Muscle of back (tissue), 3 donors: ENCODE measurements at regions not wholly inside any gene's neighbourhood (a gene's known extent, or its start where the extent isn't known, plus 50 kb on each side); places are given as distances from the start of the nearest gene placed in this dataset.
A peak's percentile ranks its signal among the peaks of the same experiment; 100 is the strongest.
"Not testable (repeated sequence)": the region's sequence is repeated elsewhere in the genome, so short reads cannot be mapped to it uniquely, and the experiment has no call there.

Experiments
- DNase-seq, 3 donors: peaks; one replicate each; pipeline versions ENCODE4 v3.0.0 to v3.0.0-alpha.2; 2013

GRCh38 chr10:23493711-23494110 is 54.8 kb downstream of the OTUD1 start:
- DNase-seq = no peak

DNA sequence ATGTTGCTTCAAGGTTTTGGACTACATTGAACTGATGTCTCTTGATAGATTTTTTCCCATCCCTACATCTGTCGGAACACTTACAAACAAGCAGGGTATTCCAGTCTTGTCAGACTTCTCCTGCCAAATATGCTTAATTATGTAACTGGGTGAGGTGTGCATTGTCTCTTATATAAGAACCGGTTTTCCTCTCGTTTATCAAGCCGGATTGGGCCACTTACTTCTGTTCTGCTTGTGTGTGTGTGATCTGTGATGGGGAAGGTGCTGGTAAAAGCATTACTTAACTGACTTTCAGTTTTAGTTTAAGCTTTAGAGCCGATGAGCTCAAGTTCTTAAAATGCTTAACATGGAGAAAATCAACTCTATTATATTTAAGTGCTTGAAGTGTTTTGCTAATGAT is 57.9 kb downstream of the OTUD1 start:
- DNase-seq = no peak

DNA sequence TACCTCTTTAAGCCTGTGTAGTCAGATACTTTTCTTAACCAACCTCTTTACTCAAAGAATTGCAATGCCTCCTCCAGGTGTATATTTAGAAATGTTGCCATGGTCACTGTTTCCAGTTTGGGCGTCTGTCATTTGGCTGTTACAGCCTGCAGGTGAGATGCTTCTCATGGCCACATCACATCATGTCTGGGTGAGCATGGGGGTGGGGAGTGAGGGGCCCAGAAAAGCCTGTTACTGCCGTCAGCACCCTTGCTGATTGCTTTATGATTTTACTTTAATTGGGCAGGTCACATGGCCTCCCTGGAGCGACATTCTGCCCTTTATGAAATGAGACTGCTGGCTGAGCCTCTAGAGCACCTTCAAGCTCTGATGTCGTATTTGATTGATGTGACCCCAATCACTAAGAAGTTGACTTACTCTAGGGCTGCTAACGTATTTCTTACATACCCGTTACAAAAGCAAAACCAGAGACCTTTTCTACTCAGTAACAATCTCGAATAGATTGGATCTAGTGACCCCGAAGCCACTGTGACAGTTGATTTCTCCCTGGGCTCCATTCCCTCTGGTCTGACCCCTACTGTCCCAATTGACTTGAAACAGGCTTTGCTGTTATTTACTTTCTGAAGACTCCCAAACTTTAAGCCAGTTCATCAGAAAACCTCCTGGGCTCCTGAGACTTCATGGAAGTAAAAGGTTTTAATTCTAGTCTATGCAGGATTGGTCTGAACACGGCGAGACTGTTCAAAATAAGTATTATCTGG is 60.7 kb downstream of the OTUD1 start:
- no peak for DNase-seq

- no peak for DNase-seq
Observed at GRCh38 chr10:23505797-23506465, 67.1 kb downstream of the OTUD1 start.

DNA sequence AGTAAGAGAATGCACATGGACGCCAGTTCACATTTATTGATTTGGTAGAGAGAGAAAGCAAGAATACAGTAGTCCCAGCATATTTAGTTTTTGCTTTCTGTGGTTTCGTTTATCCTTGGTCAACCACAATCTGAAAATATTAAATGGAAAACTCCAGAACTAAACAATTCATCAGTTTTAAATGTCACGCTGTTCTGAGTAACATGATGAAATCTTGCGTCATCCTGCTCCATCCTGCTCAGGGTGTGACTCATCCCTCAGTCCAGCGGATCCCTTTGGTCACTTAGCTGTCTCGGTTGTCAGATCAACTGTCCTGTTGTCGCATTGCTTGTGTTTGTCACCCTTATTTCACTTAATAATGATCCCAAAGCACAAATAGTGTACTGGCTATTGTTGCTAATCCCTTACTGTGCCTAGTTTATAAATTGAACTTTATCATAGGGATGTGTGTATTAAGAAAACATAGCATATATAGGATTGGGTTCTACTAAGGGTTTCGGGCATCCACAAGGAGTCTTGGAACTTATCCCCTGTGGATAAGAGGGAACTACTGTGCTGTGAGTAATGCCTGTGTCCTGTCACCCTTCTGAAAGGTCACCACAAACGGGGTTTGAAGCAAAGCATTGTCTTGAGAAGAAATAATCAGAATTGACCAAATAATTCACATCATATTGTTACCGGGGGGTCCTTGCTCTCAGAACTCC is 73.6 kb downstream of the OTUD1 start:
- no peak for DNase-seq

DNA sequence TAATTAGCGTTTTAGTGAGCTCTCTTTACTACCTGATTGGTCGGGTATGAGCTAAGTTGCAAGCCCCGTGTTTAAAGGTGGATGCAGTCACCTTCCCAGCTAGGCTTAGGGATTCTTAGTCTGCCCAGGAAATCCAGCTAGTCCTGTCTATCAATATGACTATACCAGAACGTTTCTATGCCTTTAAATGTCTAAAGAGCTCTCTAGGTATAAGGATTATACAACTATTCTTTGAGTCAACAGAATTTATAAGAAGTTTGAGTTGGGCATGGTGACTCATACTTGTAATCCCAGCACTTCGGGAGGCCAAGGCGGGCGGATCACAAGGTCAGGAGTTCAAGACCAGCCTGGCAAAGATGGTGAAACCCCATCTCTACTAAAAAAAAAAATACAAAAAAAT is 74.7 kb downstream of the OTUD1 start:
- DNase-seq = not testable (repeated sequence)

DNA sequence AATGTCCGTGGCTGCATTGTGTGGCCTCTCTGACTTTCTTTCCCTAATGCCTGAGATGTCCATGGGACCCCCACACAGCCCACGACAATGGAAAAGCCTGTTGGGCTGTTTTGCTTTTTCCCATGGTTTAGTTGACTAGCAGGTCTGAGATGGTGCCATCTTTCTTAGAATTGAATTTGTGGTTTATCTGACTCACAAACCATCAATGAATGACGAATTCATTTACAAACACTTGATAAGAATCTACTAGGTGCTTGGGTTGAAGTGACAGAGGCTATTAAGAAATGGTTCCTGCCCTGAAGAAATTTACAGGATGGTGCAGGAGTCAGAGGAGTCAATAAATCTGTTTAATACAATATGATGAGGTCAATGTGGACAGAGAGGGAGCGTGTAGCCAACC is 75.4 kb downstream of the OTUD1 start:
- DNase-seq = no peak

- DNase-seq = peak in 2 of 3 donors; percentile 40 to 55
Observed at GRCh38 chr10:23516530-23516929, 77.7 kb downstream of the OTUD1 start.

- DNase-seq = no peak
Observed at GRCh38 chr10:23517155-23517554, 78.3 kb downstream of the OTUD1 start.

GRCh38 chr10:23521735-23522134 is 82.9 kb downstream of the OTUD1 start:
- no peak for DNase-seq

DNA sequence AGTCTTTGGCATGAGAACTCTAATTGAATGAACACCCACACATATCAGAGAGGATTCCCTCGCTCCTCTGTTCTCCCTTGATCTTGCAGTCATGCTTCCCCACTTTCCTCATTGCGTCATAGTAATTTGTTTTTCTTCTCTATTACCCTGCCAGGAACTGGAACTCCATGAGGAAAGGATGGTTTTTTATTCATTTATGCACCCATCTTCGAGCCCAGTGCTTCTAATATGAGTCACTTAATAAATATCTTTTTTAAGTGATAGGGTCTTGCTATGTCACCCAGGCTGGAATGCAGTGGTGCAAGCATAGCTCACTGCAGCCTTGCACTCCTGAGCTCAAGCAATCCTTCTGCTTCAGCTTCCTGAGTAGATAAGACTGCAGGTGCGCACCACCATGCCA is 83.5 kb downstream of the OTUD1 start:
- no peak for DNase-seq

DNA sequence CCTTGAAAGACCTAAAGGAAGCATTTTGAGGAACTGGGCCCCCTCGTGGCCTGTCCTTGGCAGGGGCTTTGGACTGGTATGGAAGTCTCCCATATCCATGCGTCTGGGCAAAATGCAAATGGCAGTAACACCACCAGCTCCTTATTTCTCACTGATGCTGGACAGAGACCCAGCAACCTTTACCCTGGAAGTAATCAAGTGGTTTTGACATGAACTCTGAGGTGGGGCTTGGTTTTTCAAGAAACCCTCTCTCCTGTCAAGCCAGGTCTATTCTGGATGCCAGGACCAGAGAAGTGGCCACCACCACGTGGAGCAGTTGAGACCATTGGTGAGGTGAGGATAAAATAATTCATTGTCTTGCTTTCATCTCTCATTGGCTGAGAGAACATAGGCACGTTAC is 84.4 kb downstream of the OTUD1 start:
- DNase-seq = no peak

- no peak for DNase-seq
Observed at GRCh38 chr10:23525406-23525805, 86.5 kb downstream of the OTUD1 start.

GRCh38 chr10:23528419-23528818 is 89.5 kb downstream of the OTUD1 start:
- no peak for DNase-seq

- no peak for DNase-seq
Observed at GRCh38 chr10:23529625-23530024, 90.8 kb downstream of the OTUD1 start.

GRCh38 chr10:23530079-23530478 is 91.2 kb downstream of the OTUD1 start:
- DNase-seq = no peak

- no peak for DNase-seq
Observed at GRCh38 chr10:23533212-23533611, 94.3 kb downstream of the OTUD1 start.

- DNase-seq = no peak
Observed at GRCh38 chr10:23534326-23534725, 95.5 kb downstream of the OTUD1 start.

DNA sequence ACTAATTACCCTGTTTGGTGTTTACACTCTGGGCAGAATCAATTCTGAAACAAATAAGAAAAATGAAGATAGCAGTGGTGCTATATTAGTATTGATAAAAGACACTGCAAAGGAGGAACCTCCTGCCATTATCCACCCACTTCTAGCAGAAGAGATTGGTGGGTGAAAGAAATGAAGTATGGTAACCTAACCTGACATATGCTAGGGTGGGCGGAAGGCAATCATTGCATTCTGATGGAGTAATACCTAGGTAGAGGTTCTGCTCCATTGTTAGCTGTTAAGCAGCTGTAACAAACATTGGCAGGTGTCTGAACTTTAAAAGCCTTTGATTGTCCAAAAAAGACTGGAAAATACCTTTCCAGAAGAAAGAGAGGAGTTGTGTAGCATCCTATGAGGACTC is 95.9 kb downstream of the OTUD1 start:
- DNase-seq = no peak

GRCh38 chr10:23535381-23535780 is 96.5 kb downstream of the OTUD1 start:
- DNase-seq = no peak

DNA sequence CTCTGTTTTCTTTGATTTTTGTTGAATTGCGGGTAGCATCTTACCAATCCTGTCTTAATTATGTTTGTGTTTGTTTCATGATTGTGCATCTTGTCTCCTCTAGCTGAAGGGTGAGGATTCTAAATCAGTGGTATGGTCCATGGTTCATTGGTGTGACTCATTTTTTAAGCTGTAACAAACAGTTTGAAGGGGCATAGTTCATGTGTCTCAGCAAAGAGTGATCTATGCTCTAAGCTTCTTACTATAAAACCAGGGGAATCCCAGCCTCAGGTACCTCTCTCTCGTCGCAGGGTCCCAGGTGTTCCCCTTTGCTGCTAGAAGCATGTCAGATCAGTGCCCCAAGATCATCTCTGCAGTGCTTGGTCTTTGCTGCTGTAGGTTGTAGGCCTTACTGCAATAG is 100.1 kb downstream of the OTUD1 start:
- no peak for DNase-seq

DNA sequence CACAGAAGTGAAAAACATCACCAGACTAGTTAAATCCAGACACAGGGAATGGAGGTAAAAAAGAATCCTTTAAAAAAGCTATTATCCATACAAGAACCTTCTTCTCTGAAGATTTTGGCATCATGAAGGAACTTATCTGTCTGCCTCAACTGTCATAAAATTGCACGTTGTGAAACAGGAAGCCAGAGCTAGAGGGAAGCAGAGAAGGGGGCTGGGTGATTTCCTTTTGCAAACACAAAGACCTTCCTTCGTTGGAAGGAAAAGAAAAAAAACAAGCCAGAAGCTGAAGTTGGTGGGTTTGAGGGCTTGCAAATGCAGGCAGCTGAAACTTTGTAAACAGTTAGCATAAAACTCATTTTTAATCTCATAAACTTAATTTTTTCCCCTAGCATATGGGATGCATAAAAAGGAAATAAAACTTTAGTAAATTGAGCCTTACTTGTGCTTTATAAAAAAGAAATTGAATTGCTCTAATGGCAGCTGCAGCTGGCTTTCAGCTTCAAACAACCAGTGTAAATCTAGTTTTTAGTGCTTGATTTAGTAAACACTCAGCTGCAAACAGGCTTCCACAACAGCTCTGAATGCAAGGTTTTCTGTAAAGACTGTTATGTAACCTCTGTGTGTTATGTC is 101.6 kb downstream of the OTUD1 start:
- peak in 2 of 3 donors; percentile 14 to 59 for DNase-seq
